ENCODE measurements at regions not wholly inside any gene's neighbourhood (a gene's known extent, or its start where the extent isn't known, plus 50 kb on each side); places are given as distances from the start of the nearest gene placed in this dataset.

DNA sequence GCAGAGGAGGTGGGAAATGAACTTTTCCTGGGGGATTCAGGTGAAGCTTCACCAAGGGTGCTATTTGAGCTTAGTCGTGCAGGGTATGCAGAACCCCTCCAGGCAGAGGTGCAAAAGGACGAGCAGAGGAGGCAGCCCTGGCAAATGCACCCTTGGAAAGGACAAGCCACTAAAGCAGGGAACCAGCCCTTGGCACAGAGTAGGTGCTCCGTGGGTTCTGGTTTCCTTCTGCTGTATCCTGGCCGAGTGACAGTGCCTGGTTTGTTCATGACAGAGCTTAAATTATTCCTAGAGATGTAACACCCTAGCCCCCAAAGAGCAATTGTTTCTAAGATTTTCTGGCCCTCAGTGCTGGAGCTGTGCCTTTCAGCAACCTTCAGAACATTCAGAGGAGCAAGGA, 73.4 kb upstream of the SYT6 start:
- DNase-seq (ENCODE audit: low read depth in 3 of 3): no peak

DNA sequence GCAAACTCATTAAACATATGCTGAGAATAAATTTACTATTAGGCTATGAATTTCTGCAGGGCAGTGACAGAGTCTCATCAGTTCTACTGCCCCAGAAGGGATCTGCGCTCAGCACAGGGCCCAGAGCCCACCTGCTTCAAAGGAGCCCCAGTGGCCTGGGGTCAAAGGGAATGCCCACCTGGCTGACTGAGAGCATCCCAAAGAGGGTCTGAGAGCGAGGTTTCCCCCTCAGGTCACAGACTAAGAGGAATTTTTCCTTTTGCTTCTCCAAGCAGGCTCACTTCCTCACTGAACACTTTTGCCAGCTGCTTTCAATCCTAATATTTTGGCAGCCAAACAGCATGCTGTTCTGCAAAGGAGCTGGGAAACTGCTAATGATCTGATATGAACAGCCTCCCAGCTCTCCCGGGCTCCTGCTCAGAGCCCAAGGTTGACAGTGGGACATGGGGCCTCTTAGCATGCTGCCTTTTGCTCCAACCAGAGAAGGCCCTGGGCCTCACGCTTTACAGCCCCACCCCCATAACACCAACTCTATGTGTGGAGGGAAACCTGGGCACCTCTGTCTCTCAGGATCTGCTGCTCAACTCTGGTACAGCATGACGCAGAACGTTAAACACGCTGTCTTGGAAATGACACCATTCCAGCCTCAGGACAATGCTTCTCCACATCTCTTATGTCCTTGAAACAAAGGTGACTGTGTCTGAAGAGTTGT, 70.7 kb upstream of the SYT6 start:
- DNase-seq (ENCODE audit: low read depth in 3 of 3): no peak

DNA sequence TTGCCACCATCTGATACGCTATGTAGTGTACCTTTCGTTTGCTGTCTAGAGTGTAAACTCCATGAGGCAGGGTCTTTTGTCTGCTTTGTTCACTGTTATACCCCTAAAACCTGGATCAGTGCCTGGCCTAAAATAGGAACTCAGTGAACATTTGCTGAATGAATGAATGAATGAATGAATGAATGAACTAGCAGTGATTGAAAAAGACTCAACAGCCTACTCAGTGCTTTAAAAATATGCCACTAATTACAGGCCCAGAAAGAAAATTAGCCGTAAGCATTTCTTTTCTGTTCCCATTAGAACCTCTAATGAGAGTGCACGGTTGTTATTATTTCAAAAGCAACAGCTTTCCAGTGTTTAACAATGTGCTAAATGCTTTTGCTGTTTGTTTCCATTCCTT, 69.3 kb upstream of the SYT6 start:
- DNase-seq (ENCODE audit: low read depth in 3 of 3): no peak

DNA sequence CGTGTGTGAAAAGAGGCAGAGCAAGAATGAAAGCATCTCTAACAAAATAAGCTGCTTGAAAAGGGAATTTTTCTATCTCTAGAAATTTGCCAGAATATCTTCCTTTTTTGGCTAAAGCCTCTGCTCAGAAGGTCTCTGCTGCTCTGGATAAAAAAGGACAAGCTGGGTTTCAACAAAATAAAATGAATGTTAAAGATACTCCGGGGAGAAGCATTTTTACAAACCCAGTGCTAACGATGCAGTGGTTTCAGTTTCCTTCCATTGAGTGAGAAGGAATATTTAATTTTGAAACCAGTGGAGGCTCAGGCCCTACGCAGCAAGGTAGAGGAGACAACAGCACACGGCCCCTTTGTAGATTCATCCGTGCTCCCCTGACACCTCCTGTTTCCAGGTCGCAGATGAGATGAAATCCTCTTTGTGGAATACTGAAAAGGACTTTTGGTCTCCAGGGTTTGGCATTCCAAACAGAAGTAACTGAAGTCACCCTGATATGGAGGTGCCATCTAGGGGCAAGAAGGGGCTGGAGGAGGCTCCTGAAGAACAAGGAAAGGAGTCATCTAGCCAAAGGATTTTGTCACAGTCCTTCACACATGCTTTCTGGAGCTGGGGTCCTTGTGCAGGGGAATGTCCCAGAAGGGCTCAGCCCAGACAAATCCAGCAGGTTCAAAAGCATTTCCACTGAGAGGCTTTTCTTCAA, 65.7 kb upstream of the SYT6 start:
- DNase-seq (ENCODE audit: low read depth in 3 of 3): no peak

DNA sequence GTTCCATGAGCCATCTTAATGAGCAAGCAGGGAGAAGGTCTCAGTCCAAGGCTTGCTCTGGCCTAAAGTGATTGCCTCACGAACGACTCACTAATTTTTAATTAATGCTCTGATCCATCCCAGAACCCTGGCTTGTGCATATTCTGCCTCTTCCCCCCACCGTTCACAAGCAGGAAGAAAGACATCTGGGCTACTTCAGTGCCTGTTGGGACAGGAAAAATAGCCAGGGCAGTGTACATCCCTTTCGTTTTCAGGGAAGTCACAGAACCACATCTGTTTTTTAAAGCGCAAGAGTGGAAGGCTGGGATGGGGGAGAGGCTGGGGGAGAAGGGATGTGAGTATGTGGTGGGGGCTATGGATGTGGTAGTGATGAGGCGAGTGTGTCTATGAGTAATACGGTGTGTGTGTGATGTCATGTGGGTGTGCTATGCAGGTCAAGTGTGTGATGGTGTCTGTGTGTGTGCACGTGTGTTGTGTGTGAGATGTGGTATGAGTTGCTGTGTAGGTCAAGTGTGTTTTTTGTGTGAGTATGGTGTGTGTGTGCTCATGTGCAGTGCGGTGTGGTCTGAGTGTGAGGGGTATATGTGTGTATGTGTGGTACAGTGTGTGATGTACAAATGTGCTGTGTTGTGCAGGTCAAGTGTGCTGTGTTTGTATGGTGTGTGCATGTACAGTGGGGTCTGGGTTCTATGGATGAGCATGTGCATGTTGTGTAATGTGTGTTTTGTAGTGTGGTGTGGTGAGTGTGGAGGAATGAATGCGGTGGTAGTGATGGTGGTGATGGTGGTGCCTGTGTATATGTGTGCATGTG, 64.9 kb upstream of the SYT6 start:
- DNase-seq (ENCODE audit: low read depth in 3 of 3): no peak

DNA sequence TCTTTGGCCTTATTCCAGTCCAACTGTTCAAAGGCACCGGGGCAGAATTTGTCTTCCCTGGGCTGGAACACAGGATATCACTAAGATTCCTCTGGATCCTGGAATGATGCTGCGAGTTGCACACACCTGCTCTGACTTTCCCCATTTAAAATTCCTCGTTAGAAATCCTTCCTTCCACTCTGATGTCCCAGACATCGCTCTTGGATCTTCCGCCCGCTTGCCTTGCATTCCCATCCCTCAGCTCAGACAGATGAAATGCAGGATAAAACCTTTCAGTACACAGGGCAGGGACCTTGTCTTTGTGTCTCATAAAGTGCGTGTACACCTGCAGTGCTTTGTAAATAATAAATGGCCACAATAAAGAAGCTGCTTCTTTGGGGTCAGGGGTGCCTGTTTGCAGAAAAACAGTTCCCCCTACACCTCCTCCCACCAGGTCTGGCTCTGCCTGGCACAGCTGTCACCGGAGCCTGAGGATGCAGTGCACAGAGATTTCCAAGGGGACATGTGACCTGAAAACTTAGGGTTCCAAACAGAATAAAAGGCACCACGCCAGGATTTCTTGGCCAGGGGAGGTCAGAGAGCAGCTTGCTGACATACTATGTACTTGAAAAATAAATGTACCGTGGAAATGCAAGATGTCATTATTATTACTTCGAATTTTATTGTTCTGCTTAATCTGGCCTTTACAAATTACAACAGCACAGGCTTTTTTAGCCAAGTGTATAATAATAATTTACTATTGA, 62.9 kb upstream of the SYT6 start:
- no peak for DNase-seq (ENCODE audit: low read depth in 3 of 3)

DNA sequence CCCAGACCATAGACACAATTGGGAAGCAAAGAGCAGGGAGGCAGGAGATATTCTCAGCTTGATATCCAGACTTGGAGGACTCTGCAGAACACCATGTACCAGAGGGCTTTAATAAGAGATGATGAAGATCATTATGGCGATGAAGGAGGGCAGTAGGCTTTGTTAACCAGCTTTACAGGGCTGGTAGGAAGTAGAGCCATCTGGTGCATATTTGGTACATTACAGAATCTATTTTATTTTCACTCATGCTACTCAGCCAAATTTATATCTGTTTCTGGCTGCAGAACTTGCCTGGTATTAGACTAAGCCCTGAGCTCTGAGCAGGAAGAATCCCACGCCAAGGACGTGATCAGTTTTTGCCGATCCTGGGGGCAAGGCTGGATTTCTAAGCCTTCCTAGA, 61.8 kb upstream of the SYT6 start:
- no peak for DNase-seq (ENCODE audit: low read depth in 3 of 3)

DNA sequence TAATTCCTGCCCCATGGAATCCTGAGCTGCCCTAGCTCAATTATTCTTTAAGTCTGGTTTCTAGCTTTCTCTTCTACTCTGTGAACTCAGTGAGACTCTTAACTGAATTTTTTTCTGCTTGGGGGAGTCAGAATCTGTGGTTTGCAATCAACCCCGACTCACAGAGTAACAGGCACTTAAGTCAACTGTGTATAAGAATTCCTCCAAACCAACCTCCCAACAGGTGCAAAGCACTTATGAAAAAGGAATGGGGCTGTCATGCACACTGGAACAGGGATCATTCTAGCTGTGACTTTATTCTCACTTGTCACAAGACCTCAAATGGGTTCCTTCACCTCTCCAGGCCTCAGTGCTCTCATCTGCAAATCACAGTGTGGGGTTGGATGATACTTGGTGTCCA, 60.3 kb upstream of the SYT6 start:
- no peak for DNase-seq (ENCODE audit: low read depth in 3 of 3)

DNA sequence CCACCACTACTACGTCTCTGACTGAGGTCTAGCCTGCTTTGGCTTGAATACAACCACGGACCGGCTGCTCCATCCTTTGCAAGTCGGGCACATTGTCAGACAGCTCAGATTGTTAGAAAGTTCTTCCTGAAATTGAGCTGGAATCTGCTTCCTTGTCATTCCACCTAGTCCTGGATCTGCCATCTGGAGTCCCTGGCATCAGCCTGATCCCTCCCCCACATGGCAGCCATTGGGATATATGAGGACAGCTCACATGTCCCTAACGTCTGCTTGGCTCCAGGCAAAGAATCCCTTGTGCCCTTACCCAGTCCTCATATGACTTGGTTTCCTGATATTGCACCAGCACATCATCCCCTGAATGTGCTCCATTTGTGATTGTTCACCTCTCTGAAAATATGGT, 56.3 kb upstream of the SYT6 start:
- no peak for DNase-seq (ENCODE audit: low read depth in 3 of 3)

DNA sequence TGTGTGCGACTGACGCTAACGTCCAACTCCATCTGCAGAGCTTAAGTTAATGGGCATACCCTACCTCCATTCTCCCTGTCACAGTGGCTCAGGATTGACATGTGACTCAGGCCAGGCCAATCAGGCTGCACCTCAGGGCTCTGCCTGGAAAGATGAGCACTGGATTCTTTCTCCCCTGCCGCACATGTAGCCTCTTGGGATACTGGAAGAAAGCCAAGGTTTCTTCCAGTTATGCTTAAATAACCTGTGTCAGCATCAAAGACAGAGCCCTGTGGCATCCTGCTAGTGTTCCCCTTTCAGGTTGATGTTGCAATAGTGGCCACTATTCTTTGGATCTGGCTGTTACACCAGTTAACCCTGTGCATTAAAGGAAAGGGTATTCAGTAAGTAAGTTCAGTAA, 55.0 kb upstream of the SYT6 start:
- DNase-seq (ENCODE audit: low read depth in 3 of 3): no peak

DNA sequence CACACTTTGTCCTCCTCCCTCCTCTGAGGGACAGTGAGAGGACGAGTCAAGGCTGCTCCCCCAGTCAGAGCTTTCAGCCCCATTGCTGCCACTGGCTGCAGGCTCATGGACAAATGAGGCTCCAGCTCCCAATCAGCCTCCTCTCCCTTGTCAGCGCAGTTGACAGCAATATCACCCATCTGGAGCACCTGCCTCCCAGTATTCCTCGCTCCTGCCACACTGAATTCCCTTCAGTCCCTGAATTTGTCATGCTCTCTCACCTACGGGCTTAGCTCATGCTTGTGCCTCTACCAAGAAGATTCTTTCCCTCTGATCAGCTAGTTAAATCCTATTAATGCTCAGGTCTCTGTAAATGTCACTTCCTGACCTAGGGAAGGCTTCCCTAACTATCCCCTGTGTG, 54.4 kb upstream of the SYT6 start:
- no peak for DNase-seq (ENCODE audit: low read depth in 3 of 3)

DNA sequence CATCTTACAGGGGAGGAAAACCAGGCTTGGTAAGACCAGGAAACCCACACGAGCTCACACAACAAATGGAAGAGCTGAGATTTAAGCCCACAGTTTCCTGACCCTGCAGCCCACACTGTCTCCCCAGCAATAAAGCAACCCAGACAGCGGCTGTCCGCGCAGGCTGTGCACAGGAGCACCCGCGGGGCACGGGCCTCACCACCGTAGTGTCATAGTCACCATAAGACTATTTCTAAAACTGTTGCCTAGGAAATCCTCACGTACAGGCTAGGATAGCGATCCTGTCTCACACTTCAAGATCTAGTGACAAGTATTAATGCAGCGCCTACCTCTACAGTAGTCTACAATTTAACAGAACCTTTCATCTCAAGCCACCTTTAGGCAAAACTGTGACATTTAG, 54.0 kb upstream of the SYT6 start:
- no peak for DNase-seq (ENCODE audit: low read depth in 3 of 3)

DNA sequence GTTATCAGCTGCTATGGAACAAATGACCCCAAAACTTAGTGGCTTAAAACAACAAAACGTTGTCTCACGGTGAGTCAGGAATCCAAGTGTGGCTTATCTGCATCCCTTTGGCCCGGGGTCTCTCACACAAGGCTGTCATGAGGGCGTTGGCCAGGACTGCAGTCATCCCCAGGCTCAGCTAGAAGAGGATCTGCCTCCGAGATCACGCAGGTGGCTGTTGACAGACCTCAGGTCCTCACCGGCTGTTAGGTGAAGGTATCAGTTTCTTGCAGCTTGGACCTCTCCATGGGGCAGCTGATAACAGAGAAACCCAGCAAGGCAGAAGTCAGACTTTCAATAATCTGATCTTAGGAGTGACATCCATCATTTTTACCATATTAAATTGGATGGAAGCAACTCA, 52.7 kb upstream of the SYT6 start:
- no peak for DNase-seq (ENCODE audit: low read depth in 3 of 3)

DNA sequence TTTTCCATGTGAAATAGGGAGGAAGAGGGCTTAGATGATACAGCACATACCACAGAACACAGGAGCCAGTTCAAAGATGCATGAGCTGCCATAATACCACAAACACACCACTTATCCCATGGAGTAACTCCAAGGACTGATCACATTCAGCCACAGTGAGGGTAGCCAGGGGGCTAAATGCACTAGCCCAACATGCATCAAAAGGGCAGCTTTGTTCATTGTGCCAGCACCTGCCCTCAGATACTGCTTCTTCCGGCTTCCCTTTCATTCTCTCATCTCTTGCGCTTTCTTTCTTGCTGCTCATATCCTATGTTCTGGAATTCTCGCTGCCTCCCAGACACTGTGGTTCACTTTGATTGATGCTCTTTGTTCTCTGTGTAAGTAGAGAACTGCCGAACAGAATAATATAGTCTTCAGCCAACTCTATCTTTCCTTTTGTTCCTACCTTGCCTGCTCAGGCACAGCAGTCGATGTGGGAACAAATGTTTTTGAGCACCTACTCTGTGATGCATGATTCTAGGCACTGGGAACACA, 50.0 kb upstream of the SYT6 start:
- no peak for DNase-seq (ENCODE audit: low read depth in 3 of 3)

Measured in stimulated activated CD4-positive, alpha-beta T cell treated with anti-CD3 and anti-CD28 coated beads, TNF-alpha, amount 100 ng/mL, for 4 hours (primary cell).